ENCODE measurements at regions not wholly inside any gene's neighbourhood (a gene's known extent, or its start where the extent isn't known, plus 50 kb on each side); places are given as distances from the start of the nearest gene placed in this dataset.

DNA sequence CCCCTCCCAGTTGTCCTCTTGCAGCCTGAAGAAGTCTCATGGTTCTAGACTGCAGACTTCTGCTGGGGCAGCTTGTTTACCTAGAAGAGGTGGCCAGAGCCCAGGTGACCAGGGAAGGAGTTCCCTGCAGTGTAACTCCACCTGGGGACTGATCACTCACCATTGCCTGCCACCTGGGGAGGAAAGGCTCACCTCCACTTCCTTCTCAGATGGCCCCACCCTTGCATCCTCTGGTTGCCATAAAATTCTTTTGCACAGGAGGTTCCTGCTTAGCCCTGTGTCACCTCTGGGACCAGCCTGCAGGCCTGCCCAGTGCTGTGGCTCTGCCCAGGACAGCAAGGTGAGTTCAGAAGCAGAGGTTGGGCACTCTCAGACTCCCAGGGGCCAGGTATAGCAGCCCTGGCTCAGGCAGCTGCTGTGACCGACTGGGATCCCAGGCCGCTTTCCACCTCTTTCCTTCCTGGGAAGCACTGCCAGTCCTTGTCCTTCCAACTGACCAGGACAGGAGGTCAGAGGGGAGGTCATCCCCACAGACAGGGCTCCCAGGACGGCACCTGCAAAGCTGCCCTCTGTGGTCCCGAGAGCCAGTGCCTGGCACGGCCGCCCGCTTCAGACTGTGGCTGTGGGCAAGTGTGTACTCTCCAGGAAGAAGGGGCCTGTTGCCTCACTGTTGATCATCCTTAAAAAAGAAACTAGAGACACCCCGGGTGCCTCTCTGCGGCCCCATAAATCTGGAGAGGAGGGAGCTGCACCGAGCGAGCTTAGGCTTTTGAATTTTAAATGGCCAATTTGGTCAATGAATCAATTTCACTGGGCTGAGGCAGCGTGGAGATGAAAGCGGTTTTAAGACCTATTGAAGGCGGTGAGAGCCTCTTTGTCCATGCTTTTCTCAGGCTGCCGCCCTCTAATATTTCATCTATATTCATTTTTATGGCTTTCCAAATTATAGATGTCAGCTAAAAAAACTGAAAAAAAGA, 79.5 kb upstream of the C14orf180 start:
- Histone ChIP-seq H3K4me1 (ENCODE audit: control insufficient read depth, extremely low read depth, insufficient read depth, low read length) (no peaks in the 10 kb centered on the region), H3K9me3 (ENCODE audit: control insufficient read depth, insufficient read depth, low read depth, low read length) (no peaks in the 10 kb centered on the region), H3K79me2 (ENCODE audit: control insufficient read depth, insufficient read depth, low read length) (no peaks in the 10 kb centered on the region), H3K4me3 (replicated peaks in 1 of 4; ENCODE audit: control extremely low read depth in 1 of 4, insufficient read depth in 1 of 4, low read depth in 3 of 4, low read length in 4 of 4) (no peak overlapping the region), H3K27me3 (ENCODE audit: control insufficient read depth, insufficient read depth, low read length) (no peaks in the 10 kb centered on the region), H4K20me1 (ENCODE audit: control insufficient read depth, extremely low read depth, insufficient read depth, low read length) (no peaks in the 10 kb centered on the region), H3K36me3 (ENCODE audit: control insufficient read depth, insufficient read depth, low read length) (no peaks in the 10 kb centered on the region), H3K4me2 (ENCODE audit: extremely low read depth, insufficient read depth, low read length) (no peak overlapping the region), H2AFZ (ENCODE audit: low read length) (no peak overlapping the region), H3K27ac (ENCODE audit: insufficient read depth, low read length) (no peak overlapping the region), H3K9ac (ENCODE audit: insufficient read depth, low read length) (no peak overlapping the region)
- no peak for DNase-seq (ENCODE audit: low read depth in 2 of 2)
- no peak for TF ChIP-seq EZH2 (IDR thresholded peaks at IDR 0.05; ENCODE audit: low read length, missing control alignments)
- TF ChIP-seq, protein P1, sequence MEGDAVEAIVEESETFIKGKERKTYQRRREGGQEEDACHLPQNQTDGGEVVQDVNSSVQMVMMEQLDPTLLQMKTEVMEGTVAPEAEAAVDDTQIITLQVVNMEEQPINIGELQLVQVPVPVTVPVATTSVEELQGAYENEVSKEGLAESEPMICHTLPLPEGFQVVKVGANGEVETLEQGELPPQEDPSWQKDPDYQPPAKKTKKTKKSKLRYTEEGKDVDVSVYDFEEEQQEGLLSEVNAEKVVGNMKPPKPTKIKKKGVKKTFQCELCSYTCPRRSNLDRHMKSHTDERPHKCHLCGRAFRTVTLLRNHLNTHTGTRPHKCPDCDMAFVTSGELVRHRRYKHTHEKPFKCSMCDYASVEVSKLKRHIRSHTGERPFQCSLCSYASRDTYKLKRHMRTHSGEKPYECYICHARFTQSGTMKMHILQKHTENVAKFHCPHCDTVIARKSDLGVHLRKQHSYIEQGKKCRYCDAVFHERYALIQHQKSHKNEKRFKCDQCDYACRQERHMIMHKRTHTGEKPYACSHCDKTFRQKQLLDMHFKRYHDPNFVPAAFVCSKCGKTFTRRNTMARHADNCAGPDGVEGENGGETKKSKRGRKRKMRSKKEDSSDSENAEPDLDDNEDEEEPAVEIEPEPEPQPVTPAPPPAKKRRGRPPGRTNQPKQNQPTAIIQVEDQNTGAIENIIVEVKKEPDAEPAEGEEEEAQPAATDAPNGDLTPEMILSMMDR (conservative IDR thresholded peaks at IDR 0.05 in 1 of 2, IDR thresholded peaks at IDR 0.05 in 1 of 2; ENCODE audit: low read depth in 1 of 2, low read length in 2 of 2) = no peak

DNA sequence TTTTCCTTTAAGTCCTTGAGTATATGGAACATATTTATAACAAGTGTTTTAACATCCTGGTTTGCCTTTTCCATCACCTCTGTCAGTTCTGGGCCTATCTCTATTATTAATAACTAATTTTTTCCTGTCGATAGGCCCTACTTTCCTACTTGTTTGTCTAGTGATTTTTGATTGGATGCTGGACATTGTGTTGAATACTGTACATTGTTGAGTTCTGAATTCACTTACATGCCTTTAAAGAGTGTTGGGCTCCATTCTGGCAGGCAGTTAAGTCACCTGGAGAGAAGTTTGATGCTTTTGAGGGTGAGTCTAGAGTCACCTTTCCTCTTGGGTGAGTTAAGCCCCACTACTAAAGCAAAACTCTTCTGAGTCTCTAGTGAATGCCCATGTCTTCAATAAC, 77.5 kb upstream of the C14orf180 start:
- no peaks in the 10 kb centered on the region for H3K36me3 ChIP-seq (ENCODE audit: control insufficient read depth, insufficient read depth, low read length)
- no peaks in the 10 kb centered on the region for H3K9me3 ChIP-seq (ENCODE audit: control insufficient read depth, insufficient read depth, low read depth, low read length)
- no peak overlapping the region for H3K4me3 ChIP-seq (replicated peaks in 1 of 4; ENCODE audit: control extremely low read depth in 1 of 4, insufficient read depth in 1 of 4, low read depth in 3 of 4, low read length in 4 of 4)
- H3K9ac ChIP-seq (ENCODE audit: insufficient read depth, low read length) = no peak overlapping the region
- H3K79me2 ChIP-seq (ENCODE audit: control insufficient read depth, insufficient read depth, low read length) = no peaks in the 10 kb centered on the region
- H3K27ac ChIP-seq (ENCODE audit: insufficient read depth, low read length) = no peak overlapping the region
- no peaks in the 10 kb centered on the region for H3K27me3 ChIP-seq (ENCODE audit: control insufficient read depth, insufficient read depth, low read length)
- H4K20me1 ChIP-seq (ENCODE audit: control insufficient read depth, extremely low read depth, insufficient read depth, low read length) = no peaks in the 10 kb centered on the region
- DNase-seq (ENCODE audit: low read depth in 2 of 2) = no peak
- no peak overlapping the region for H3K4me2 ChIP-seq (ENCODE audit: extremely low read depth, insufficient read depth, low read length)
- H2AFZ ChIP-seq (ENCODE audit: low read length) = no peak overlapping the region
- no peak for TF ChIP-seq EZH2 (IDR thresholded peaks at IDR 0.05; ENCODE audit: low read length, missing control alignments)
- TF ChIP-seq, protein P1 (conservative IDR thresholded peaks at IDR 0.05 in 1 of 2, IDR thresholded peaks at IDR 0.05 in 1 of 2; ENCODE audit: low read depth in 1 of 2, low read length in 2 of 2) = no peak
- H3K4me1 ChIP-seq (ENCODE audit: control insufficient read depth, extremely low read depth, insufficient read depth, low read length) = no peaks in the 10 kb centered on the region

DNA sequence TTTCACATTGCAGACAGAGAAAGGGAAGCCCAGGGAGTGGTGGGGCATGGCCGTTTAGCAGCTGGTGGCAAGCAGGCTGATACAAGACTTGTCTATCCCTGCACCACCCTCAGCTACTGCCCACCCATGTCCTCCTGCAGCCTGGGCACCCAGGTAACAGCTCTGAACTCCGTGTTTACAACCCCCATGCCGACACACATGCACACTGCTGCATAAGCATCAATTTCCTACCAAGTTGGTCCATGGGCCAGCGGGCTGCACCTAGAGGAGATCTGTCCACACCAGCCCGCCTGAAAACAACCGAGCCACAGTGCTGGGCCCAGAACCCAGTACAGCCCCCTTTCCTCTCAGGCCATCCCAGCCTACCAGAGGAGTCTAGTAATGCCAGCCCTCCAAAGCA, 75.9 kb upstream of the C14orf180 start:
- Histone ChIP-seq H3K79me2 (ENCODE audit: control insufficient read depth, insufficient read depth, low read length) (no peaks in the 10 kb centered on the region), H3K9ac (ENCODE audit: insufficient read depth, low read length) (no peak overlapping the region), H4K20me1 (ENCODE audit: control insufficient read depth, extremely low read depth, insufficient read depth, low read length) (no peaks in the 10 kb centered on the region), H3K4me3 (replicated peaks in 1 of 4; ENCODE audit: control extremely low read depth in 1 of 4, insufficient read depth in 1 of 4, low read depth in 3 of 4, low read length in 4 of 4) (no peak overlapping the region), H3K27me3 (ENCODE audit: control insufficient read depth, insufficient read depth, low read length) (no peaks in the 10 kb centered on the region), H3K36me3 (ENCODE audit: control insufficient read depth, insufficient read depth, low read length) (no peaks in the 10 kb centered on the region), H3K27ac (ENCODE audit: insufficient read depth, low read length) (no peak overlapping the region), H3K9me3 (ENCODE audit: control insufficient read depth, insufficient read depth, low read depth, low read length) (no peaks in the 10 kb centered on the region), H3K4me2 (ENCODE audit: extremely low read depth, insufficient read depth, low read length) (no peak overlapping the region), H2AFZ (ENCODE audit: low read length) (no peak overlapping the region), H3K4me1 (ENCODE audit: control insufficient read depth, extremely low read depth, insufficient read depth, low read length) (no peaks in the 10 kb centered on the region)
- TF ChIP-seq EZH2 (IDR thresholded peaks at IDR 0.05; ENCODE audit: low read length, missing control alignments) = no peak
- TF ChIP-seq, protein P1 (conservative IDR thresholded peaks at IDR 0.05 in 1 of 2, IDR thresholded peaks at IDR 0.05 in 1 of 2; ENCODE audit: low read depth in 1 of 2, low read length in 2 of 2) = no peak
- no peak for DNase-seq (ENCODE audit: low read depth in 2 of 2)
